Hypothalamus (tissue), 51 donors: ENCODE measurements at regions not wholly inside any gene's neighbourhood (a gene's known extent, or its start where the extent isn't known, plus 50 kb on each side); places are given as distances from the start of the nearest gene placed in this dataset.
A peak's percentile ranks its signal among the peaks of the same experiment; 100 is the strongest.

ENCODE experiments used
- DNase-seq, 51 donors: peaks; one replicate each; lab custom pipeline; 2025; lab: John Stamatoyannopoulos, UW

DNA sequence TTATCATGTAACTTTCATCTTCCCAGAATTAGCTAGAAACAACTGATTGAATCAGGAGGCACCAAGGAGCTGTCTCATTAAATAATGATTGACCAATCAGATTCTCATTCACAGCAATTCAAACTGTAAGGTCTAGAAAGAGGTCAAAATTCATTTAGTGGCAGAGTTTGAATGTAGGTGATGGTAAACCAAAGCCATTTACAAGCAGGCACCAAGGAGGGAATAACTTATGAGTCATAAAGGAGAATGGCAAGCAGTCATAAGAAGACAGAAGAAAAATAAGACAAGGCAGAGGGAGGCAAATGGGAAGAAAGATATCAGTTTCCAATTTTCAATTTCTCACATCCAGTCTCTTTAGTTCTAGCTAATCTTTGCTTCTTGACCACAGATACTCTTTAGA lies 52.9 kb upstream of the DEFB112 start:
- no peak for DNase-seq

DNA sequence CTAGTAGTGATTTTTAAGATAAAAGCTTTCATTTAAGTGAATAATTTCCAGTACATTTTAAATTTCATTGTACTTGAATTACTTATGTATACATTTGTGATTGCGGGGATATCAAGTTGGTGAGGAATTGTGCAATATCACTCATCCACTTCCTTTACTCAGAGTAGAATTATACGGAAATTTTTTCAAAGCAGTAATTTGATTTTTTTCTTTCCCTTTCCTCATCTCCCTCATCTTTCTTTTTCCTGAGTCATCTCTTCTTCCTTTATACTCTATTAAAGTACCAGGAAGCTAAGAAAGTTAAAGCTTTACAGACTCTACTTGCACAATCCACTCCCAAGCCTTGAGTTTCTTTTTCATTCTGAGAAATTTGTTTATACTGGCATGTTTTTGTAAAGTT lies 60.9 kb upstream of the DEFB112 start:
- DNase-seq = no peak

DNA sequence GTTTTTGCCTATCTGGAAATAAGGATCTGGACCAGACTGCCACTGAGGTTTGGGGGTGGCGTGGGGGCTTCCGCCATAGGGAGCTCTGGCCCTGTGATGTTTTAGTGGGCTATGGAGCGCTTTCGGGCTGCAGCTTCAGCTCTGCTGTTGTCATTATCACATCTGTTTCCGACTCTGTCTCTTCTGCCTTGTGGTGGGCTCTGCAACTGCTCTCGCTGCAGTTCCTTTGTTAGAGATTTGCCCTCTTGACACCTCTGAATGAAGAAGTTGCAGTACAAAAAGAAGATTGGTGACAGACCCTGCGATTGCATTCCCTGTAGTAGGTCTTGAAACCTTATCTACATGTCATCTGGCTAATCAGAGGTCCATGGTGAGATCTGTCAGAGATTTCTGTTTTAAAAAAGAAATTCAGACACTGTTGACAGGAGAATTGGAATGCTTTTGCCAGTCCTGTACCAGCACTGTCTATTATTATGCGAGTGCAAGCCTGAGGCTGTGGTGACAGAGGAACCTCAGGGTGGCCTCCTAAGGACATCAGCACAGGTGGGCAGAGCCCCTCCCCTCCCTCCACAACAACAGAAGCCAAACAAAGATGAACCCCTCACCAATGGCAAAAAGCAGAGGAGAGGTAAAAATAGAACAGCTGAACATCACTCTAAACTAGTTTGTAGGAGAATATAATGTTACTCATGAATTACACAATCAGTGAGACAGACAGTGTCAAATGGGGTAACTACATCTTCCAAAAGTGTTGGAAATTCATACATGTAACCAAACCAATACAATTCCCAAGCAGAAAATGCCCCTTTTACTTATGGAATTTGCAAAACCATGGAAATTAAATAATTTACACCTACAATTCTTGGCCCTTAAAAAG lies 63.5 kb upstream of the DEFB112 start:
- DNase-seq = no peak

DNA sequence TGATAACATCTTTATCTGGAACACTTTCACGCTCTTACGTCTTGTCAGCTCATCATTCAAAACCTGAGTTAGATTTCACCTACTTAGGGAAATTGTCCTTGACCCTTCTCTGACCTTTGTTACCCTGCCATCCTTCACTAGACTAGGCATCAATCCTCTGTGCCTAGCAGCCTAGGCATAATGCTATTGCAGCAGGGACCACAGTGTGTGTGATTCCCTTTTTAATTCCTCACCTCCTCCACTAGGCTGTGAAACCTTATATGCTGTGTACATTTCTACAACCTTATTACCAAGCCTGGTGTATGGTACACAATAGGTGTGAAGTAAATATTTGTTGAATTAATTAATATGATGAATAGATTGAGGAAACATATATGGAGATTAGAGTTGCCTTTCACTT lies 66.7 kb upstream of the DEFB112 start:
- DNase-seq = no peak

DNA sequence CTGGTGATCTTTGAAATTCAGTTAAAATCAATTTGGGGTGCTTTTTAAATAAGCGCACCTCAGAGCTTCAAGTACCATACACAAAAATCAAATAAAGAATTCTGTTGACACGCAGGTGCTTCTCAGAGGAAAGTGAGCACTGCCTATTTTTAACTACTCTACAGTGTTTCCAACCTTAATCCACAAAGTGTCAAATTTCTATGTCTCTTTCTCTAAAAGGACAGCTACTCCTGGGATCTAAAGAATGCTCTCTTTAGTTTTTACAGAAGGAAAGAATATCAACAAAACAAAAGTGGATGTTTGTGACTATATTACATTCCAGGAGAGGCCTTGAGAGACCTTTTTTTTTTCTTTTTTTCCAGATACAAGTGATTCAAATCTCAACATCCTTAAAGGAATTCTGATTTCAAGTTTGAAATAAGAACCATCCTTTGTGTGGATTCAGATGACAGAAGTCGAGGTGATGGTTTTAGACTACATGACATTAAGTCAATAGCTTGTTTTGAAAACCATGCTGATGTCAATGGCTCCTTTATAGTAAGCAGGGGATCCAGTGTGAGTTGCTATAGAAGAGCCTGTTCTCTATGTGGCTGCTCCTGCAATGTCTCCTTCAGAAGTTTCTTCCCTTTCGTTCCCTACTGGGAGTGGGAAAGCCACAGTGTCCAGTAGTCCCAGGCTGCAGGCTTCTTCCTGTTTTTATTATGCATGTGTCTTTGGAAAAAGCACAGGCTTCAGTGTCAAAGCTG lies 67.2 kb upstream of the DEFB112 start:
- no peak for DNase-seq

DNA sequence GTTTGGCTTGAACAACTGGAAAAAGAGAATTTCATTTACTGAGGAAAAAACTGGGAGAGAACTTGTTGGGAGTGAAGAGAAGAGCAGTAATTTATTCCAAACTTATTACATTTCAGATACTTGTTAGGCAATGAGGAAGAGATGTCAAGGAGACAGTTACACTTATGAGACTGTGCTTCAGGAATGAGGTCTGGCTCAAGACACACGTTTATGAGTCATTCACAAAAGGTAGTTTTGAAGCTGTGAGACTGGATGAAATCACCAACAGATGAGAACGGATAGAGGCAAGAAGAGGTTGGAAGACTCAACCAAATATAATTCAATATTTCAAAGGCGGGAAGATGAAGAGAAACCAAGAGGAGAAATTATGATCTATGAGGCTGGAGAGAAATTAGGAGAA lies 70.6 kb upstream of the DEFB112 start:
- DNase-seq = no peak

DNA sequence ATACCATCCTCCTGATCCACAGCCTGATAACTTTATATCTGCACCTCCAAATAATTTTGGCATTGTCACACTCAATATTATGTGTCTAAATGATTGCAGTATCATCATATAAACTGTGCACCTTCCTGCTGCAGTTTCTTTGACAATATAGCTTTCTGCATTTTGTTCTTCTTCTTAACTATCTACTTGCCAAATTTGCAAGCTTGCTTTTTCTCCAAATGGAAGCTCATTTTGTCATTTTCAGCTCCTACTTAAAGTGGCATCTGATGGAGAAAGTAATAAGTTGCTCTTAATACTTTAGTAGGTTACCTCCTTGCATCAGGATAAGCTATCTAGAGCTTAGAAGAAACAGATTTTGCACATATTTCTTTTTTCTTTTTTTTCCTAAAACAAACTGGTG lies 74.0 kb upstream of the DEFB112 start:
- no peak for DNase-seq

DNA sequence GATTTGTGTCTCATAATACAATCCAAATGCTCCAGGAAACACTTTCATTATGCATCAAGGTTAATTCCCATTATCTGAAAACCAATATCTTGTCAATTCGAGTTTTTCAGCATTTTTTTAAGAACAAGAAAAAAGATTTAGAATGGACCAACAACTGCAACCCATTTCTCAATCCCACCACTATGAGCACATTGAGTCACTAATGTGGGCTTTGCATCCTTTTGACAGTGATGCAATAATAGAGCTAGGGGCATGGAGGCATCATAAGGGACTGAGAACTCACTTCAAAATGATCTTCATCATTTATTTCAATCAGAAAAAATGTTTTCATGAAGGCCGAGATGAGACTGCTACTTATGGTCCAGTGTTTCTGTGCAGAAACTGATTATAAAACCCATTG lies 74.8 kb upstream of the DEFB112 start:
- no peak for DNase-seq

DNA sequence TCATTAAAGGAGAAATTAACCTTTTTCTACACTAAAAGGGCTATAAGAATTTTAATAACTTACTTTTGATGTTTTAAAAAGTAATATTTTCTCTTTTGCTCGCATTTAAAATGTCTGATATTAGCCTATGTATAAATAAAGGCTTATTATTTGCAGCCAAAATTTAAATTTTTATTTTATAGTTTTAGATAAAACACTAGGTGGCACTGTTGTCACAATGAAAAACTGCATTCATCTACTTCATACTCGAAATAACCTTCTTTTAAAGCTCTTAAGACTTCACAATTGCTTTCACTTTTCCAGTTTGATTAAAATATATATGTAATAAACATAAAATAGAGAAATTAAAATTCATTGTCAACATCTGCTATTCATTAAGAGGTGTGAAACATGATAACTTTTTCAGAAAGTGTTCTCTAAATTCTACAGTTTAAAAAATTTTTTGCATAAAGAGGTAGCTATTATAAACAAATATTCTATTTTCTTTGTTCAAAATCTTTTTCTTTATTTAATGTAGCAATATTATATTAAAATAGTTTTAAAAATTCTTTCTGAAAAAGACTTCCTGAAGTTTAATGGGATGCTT lies 78.8 kb upstream of the DEFB112 start:
- DNase-seq = no peak

DNA sequence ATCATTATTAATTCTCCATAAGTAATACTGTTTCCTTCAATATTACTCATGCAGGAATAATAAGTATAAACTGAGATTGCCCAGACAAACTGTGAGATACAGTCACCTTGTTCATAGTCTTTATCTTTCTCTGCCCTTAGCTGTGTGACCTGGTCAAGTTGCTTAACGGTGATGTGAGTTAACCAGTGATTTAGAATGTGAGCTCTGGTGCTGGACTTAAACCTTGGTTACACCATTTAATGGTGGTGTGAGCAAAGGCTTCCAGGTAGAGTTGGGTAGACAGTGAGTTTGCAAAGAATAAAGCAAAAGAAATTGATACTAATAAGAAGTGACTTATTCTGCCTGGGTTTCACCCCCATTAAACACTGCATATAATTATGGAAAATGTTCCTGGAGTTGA lies 86.2 kb upstream of the DEFB112 start:
- no peak for DNase-seq

DNA sequence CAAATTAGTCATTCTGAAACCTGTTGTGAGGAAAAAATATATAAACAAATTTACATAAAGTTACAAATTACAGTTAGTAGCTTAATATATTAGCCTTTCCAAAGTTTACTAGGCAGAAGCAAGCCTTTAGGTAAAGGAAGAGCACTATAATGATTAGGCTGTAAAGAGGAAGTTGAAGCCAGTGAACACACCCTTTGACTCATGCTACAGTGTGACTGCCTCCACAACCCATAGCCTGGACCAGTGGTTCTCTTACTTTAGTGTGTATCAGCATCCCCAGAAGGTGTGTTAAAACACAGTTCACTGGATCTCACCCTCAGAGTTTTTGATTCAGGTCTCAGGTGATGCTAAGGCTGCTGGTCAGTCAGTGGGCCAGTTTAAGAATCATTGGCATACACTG lies 91.4 kb upstream of the DEFB112 start:
- no peak for DNase-seq

DNA sequence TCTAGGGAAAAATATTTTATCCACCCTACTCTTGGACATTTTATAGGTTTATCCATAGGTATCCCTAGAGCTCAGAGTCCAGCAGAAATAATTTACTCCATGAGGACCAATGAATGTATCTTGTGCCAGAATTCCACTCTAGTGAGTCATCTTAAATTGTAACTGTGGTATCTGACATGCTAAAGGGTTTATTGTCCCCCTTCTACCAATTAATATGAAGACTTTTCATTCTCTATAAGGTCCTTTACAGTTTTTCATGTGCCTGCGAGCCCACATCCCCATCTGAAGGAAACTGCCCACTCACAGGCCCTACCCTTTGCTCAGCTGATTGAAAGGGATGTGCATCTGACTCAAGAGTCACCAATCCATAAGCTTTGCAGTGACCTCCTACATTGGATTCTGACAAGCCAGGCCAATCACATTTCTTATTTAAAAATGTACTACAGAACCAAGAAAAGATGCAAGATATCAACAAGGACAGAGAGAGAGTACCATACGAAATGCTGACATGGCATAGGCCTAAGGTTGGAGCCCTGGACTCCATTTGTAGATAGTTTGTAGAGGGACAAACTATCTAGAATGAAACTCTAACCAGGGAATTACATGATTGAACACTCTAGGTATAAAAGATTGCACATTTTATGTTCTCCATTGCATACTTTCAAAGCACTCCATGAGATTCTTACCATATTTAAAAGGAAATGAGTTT lies 93.4 kb upstream of the DEFB112 start:
- DNase-seq = no peak

DNA sequence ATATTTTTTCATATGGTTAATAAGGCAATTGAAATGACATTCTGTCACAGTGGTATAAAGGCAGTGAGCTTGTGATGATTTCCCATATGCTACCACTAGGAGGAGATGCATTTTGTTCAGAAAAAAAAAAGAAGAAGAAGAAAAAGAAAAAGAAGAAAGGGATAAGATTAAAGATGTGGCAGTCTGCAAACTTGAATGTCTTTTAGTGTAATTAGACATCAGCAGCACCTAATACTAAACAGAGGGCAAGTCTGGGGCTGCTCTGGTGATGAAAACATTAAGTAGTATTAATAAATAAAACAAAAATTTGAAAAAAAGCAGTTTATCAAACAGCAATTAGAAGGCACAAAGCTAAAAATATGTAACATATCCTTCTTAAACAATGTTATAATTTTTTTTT lies 95.4 kb upstream of the DEFB112 start:
- no peak for DNase-seq

DNA sequence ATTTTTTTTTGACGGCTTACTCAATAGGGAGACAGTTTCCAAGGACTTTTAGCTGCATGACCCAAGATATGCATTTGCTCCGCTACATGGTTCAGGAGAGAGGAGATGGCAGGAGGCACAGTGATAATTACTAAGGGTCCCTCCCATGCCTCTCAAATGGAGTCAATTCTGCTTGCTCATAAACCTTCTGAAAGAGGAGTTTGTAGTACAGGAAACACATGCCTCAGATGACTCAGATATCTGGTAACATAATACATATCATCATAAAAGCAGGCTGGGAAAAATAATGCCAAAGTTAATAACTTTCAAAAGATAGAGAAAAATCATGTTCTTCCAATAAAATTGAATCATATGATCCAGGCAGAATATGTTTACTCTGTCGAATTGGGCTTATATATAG lies 97.6 kb upstream of the DEFB112 start:
- DNase-seq = no peak

DNA sequence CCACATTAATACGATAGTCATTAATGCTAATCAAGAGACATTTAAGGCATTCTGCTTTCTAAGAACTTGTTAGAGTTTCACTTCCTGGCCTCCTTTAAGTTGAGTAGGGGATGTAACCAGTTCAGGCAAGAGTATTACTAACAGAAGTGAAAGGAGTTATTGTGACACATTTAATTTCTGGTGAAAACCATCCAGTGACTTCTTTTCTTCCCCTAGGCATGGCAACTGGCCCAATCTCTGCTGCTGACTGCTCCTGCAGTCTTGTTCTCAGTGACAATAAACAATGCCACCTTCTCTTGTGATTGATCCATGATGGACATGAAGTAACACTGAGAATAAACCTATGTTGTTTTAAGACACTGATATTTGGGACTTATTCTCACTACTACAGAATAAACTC lies 130.9 kb upstream of the DEFB112 start:
- no peak for DNase-seq

DNA sequence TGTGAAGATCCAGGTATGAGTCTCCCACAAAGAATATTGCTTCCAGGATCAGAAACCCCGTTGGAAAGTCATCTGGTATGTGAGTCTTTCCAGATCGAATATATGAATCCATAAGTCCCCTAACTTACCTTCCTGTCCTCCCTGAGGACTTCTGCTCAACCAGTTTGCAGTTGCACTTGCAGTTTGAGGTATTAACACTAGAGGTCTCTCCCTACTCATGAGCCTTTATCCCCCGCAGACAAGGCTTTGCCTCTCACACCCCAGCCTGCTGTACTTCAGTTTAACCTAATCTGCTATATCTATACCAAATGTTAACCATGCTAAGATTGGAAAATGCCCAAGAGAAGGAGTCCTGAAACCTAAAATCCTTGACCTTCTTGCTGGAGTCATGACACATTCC lies 135.3 kb upstream of the DEFB112 start:
- DNase-seq = no peak

DNA sequence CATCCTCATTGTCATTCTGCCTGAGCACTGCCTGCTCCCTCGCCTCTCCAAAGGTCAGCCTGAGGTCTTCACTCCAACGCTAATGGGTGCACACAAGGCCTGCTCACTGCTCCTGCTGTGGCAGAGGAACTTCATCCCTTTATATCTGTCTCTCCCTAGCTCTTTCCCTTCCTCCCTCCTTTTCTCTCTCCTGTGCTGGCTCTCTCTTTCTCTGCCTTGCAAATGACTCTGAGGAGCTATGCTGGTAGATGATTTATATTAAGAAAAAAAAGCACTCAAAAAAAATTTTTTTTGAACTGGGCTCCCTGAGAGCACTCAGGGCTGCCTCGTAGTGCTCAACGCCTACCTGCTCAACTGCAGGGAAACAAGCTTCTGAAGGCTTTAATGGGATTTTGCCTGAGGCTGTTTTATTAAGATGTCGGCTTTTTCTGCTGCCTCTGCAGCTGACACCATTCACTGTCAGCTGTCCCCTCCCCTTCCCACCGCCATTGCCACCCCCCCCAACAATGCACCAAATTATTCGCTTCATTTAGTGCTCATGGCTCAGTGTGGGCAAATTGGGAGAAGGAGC lies 137.7 kb upstream of the DEFB112 start:
- DNase-seq = peak in 1 of 51 donors; percentile 19

DNA sequence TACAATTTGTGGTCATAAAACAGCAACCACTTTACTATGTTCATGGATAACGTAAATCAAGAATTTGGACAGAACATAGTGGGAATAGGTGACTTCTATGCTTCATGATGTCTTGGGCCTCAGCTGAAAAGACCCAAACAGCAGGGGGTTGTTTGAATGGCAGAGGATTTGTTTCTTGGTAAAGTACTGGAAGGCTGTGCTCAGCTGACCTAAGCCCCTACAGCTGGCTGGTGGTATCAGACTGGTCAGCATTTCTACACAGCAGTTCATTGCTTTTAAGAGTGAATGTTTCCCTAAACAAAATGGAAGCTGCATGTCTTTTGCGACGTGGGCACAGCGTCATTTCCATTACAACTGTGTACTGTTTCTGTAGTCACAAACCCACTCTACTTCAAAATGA lies 148.5 kb upstream of the DEFB112 start:
- DNase-seq = no peak

DNA sequence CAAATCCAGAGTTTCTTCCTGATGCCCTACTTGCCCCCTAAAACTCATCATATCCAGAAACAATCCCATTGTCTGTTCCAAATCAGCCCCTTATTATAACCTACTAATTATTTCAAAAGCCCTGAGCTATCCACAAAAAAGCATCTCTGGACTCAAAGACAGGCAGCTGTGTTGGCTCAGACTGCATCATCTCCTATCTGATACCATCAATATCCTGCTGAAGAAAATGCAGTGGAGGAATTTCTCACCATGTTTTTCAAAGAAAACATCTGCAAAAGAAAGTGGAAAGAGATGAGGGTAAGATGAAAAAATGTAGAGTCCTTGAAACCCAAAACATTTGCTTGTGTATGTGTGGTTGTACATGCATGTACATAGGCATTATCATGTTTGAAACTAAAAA lies 153.0 kb upstream of the DEFB112 start:
- no peak for DNase-seq

DNA sequence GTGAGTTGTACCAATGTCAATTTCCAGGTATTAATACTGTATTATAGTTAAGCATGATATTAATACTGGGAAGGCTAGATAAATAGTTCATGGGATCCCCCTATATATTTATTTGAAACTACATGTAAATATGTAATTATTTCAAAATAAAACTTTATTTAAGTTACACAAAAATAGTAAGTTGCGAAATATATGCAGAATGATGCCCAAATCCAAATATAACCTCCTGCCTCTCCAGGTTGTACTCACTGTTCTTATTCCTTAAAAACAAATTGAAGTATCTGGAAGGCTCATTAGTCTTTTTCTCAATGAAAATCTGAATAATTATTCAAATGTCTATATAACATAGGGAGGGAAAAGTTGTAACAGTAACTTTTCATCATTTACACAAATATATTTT lies 161.9 kb upstream of the DEFB112 start:
- DNase-seq = no peak

DNA sequence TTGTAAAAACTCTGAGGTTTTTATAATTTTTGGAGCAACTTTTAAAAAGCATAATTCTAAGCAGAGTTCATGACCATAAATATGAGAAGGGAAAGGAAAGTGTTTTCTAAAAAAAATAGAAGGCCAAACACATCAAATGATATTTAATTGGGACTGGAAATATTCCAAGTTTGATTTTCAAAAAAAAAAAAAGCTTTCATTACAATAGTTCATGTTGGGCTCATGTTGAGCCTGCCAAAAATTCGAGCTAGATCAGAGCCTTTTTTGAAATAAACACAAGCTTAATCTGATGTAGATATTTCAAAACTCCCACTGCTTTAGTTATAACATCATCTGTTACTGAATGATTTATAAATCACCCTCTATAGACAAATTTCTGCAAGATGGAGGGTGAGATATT lies 163.4 kb upstream of the DEFB112 start:
- no peak for DNase-seq
